ENCODE measurements at regions not wholly inside any gene's neighbourhood (a gene's known extent, or its start where the extent isn't known, plus 50 kb on each side); places are given as distances from the start of the nearest gene placed in this dataset.

- TF ChIP-seq ZNF317 (CRISPR knock-in tag; IDR thresholded peaks at IDR 0.05; ENCODE audit: borderline replicate concordance, low read depth) (no peak), NR2C2 (CRISPR knock-in tag; IDR thresholded peaks at IDR 0.05) (no peak), SOX15 (CRISPR knock-in tag; IDR thresholded peaks at IDR 0.05) (no peak)
These were observed 178.6 kb downstream of the UNC5CL start (continued) for GRCh38 chr6:40860443-40860842.

- H3K36me3 Mint-ChIP-seq: no peaks in the 10 kb centered on the region
These were observed 182.8 kb downstream of the UNC5CL start for GRCh38 chr6:40856271-40856670.

GRCh38 chr6:40855168-40855880 lies 183.7 kb downstream of the UNC5CL start:
- TF ChIP-seq ETV6 (CRISPR knock-in tag; IDR thresholded peaks at IDR 0.05) (no peak), FOXP1 (CRISPR knock-in tag; IDR thresholded peaks at IDR 0.05; ENCODE audit: borderline replicate concordance) (no peak), ZNF512 (CRISPR knock-in tag; IDR thresholded peaks at IDR 0.05; ENCODE audit: borderline replicate concordance) (no peak), ARID4B (CRISPR knock-in tag; IDR thresholded peaks at IDR 0.05; ENCODE audit: borderline replicate concordance) (no peak)
- CTCF ChIA-PET: interaction anchor here (1.5 to 1.7 kb wide), 2 partner anchors 9 to 12 kb away, joined by 4 to 6 read pairs; no protein-coding TSS in a partner anchor
- no peaks in the 10 kb centered on the region for H3K4me1 Mint-ChIP-seq
- no peak overlapping the region for H3K4me3 Mint-ChIP-seq
- DNase-seq (ENCODE audit: low spot score) (no peak), ATAC-seq (no peak)
- no peaks in the 10 kb centered on the region for H3K36me3 Mint-ChIP-seq
- H3K27me3 Mint-ChIP-seq (ENCODE audit: low read depth): peaks cover 3% of the 10 kb centered on the region
- peaks cover 18% of the 10 kb centered on the region for H3K9me3 Mint-ChIP-seq
- POLR2A ChIA-PET: no interaction called here
- no peak overlapping the region for H3K27ac Mint-ChIP-seq

More at GRCh38 chr6:40856271-40856670, 182.8 kb downstream of the UNC5CL start:
- DNase-seq (ENCODE audit: low spot score) (no peak), ATAC-seq (no peak)
- no peaks in the 10 kb centered on the region for H3K4me1 Mint-ChIP-seq
- H3K4me3 Mint-ChIP-seq: no peak overlapping the region
- no peak for TF ChIP-seq ETV6 (CRISPR knock-in tag; IDR thresholded peaks at IDR 0.05)
- TF ChIP-seq IRF2 (CRISPR knock-in tag; IDR thresholded peaks at IDR 0.05; ENCODE audit: borderline replicate concordance, low read depth): no peak
- TF ChIP-seq NFYB (CRISPR knock-in tag; conservative IDR thresholded peaks at IDR 0.05; ENCODE audit: low read depth): no peak
- no peak for TF ChIP-seq MYBL2 (CRISPR knock-in tag; IDR thresholded peaks at IDR 0.05)
- TF ChIP-seq ATF3 (CRISPR knock-in tag; conservative IDR thresholded peaks at IDR 0.05): no peak
- no peak for TF ChIP-seq RELA (CRISPR knock-in tag; IDR thresholded peaks at IDR 0.05; ENCODE audit: borderline replicate concordance)
- ChIA-PET POLR2A (no interaction called here), CTCF (no interaction called here)
- peaks cover 18% of the 10 kb centered on the region for H3K9me3 Mint-ChIP-seq
- no peak overlapping the region for H3K27ac Mint-ChIP-seq
- peaks cover 3% of the 10 kb centered on the region for H3K27me3 Mint-ChIP-seq (ENCODE audit: low read depth)

- ChIA-PET POLR2A (no interaction called here), CTCF (interaction anchor here (1.5 to 2.4 kb wide), 3 partner anchors 8 to 173 kb away, joined by 4 to 7 read pairs (median 6); no protein-coding TSS in a partner anchor)
- Mint-ChIP-seq H3K4me3 (no peak overlapping the region), H3K27ac (no peak overlapping the region), H3K27me3 (ENCODE audit: low read depth) (peaks cover 3% of the 10 kb centered on the region), H3K9me3 (peaks cover 16% of the 10 kb centered on the region), H3K36me3 (no peaks in the 10 kb centered on the region), H3K4me1 (no peaks in the 10 kb centered on the region)
- TF ChIP-seq PREB (CRISPR knock-in tag; IDR thresholded peaks at IDR 0.05; ENCODE audit: borderline replicate concordance): no peak
- no peak for TF ChIP-seq ATF3 (CRISPR knock-in tag; conservative IDR thresholded peaks at IDR 0.05)
- no peak for TF ChIP-seq E2F5 (CRISPR knock-in tag; IDR thresholded peaks at IDR 0.05)
- TF ChIP-seq TP53 (CRISPR knock-in tag; IDR thresholded peaks at IDR 0.05): no peak
- TF ChIP-seq ESRRA (CRISPR knock-in tag; IDR thresholded peaks at IDR 0.05; ENCODE audit: borderline replicate concordance): no peak
- TF ChIP-seq IRF1 (CRISPR knock-in tag; IDR thresholded peaks at IDR 0.05): no peak
- ATAC-seq: no peak
- DNase-seq (ENCODE audit: low spot score): no peak
These were observed 184.4 kb downstream of the UNC5CL start for GRCh38 chr6:40854592-40854991.
